ENCODE measurements at regions not wholly inside any gene's neighbourhood (a gene's known extent, or its start where the extent isn't known, plus 50 kb on each side); places are given as distances from the start of the nearest gene placed in this dataset.

GRCh38 chr20:47418069-47418757 is 61.7 kb upstream of the ZMYND8 start:
- Histone ChIP-seq H3K4me1 (ENCODE audit: insufficient read depth) (peaks cover 7% of the 10 kb centered on the region; the same call in 1 of the 2 replicates), H3K79me2 (replicated peaks; ENCODE audit: insufficient read depth) (no peaks in the 10 kb centered on the region), H3K27ac (ENCODE audit: low read depth) (no peak overlapping the region), H3K27me3 (ENCODE audit: insufficient read depth) (no peaks in the 10 kb centered on the region), H3K4me3 (no peak overlapping the region), H3F3A (replicated peaks; ENCODE audit: low read depth) (0 out of 2 replicates have a peak, but pooled peaks cover 6% of the 10 kb centered on the region), H2AFZ (peak overlapping the region; percentile 5; the same call in 1 of the 2 replicates), H3K4me2 (no peak overlapping the region), H3K9me2 (ENCODE audit: insufficient read depth) (no peaks in the 10 kb centered on the region), H3K36me3 (ENCODE audit: insufficient read depth) (no peaks in the 10 kb centered on the region), H4K20me1 (replicated peaks; ENCODE audit: insufficient read depth) (no peaks in the 10 kb centered on the region)
- no peak overlapping the region for H3K4me3 Mint-ChIP-seq
- no peak for DNase-seq (ENCODE audit: low spot score)
- ATAC-seq: no peak
- peaks cover 9% of the 10 kb centered on the region for H3K4me1 Mint-ChIP-seq
- H3K27me3 Mint-ChIP-seq (ENCODE audit: insufficient read depth, low read depth, poor library complexity): peaks cover 11% of the 10 kb centered on the region
- no peak overlapping the region for H3K27ac Mint-ChIP-seq
- TF ChIP-seq ZNF331 (CRISPR knock-in tag; IDR thresholded peaks at IDR 0.05; ENCODE audit: low read depth): no peak
- TF ChIP-seq, protein P1, sequence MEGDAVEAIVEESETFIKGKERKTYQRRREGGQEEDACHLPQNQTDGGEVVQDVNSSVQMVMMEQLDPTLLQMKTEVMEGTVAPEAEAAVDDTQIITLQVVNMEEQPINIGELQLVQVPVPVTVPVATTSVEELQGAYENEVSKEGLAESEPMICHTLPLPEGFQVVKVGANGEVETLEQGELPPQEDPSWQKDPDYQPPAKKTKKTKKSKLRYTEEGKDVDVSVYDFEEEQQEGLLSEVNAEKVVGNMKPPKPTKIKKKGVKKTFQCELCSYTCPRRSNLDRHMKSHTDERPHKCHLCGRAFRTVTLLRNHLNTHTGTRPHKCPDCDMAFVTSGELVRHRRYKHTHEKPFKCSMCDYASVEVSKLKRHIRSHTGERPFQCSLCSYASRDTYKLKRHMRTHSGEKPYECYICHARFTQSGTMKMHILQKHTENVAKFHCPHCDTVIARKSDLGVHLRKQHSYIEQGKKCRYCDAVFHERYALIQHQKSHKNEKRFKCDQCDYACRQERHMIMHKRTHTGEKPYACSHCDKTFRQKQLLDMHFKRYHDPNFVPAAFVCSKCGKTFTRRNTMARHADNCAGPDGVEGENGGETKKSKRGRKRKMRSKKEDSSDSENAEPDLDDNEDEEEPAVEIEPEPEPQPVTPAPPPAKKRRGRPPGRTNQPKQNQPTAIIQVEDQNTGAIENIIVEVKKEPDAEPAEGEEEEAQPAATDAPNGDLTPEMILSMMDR (conservative IDR thresholded peaks at IDR 0.05; ENCODE audit: low read depth in 2 of 2): no peak
- TF ChIP-seq, protein P2, sequence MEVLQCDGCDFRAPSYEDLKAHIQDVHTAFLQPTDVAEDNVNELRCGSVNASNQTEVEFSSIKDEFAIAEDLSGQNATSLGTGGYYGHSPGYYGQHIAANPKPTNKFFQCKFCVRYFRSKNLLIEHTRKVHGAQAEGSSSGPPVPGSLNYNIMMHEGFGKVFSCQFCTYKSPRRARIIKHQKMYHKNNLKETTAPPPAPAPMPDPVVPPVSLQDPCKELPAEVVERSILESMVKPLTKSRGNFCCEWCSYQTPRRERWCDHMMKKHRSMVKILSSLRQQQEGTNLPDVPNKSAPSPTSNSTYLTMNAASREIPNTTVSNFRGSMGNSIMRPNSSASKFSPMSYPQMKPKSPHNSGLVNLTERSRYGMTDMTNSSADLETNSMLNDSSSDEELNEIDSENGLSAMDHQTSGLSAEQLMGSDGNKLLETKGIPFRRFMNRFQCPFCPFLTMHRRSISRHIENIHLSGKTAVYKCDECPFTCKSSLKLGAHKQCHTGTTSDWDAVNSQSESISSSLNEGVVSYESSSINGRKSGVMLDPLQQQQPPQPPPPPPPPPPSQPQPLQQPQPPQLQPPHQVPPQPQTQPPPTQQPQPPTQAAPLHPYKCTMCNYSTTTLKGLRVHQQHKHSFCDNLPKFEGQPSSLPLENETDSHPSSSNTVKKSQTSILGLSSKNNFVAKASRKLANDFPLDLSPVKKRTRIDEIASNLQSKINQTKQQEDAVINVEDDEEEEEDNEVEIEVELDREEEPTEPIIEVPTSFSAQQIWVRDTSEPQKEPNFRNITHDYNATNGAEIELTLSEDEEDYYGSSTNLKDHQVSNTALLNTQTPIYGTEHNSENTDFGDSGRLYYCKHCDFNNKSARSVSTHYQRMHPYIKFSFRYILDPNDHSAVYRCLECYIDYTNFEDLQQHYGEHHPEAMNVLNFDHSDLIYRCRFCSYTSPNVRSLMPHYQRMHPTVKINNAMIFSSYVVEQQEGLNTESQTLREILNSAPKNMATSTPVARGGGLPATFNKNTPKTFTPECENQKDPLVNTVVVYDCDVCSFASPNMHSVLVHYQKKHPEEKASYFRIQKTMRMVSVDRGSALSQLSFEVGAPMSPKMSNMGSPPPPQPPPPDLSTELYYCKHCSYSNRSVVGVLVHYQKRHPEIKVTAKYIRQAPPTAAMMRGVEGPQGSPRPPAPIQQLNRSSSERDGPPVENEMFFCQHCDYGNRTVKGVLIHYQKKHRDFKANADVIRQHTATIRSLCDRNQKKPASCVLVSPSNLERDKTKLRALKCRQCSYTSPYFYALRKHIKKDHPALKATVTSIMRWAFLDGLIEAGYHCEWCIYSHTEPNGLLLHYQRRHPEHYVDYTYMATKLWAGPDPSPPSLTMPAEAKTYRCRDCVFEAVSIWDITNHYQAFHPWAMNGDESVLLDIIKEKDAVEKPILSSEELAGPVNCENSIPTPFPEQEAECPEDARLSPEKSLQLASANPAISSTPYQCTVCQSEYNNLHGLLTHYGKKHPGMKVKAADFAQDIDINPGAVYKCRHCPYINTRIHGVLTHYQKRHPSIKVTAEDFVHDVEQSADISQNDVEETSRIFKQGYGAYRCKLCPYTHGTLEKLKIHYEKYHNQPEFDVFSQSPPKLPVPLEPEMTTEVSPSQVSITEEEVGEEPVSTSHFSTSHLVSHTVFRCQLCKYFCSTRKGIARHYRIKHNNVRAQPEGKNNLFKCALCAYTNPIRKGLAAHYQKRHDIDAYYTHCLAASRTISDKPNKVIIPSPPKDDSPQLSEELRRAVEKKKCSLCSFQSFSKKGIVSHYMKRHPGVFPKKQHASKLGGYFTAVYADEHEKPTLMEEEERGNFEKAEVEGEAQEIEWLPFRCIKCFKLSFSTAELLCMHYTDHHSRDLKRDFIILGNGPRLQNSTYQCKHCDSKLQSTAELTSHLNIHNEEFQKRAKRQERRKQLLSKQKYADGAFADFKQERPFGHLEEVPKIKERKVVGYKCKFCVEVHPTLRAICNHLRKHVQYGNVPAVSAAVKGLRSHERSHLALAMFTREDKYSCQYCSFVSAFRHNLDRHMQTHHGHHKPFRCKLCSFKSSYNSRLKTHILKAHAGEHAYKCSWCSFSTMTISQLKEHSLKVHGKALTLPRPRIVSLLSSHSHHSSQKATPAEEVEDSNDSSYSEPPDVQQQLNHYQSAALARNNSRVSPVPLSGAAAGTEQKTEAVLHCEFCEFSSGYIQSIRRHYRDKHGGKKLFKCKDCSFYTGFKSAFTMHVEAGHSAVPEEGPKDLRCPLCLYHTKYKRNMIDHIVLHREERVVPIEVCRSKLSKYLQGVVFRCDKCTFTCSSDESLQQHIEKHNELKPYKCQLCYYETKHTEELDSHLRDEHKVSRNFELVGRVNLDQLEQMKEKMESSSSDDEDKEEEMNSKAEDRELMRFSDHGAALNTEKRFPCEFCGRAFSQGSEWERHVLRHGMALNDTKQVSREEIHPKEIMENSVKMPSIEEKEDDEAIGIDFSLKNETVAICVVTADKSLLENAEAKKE (CRISPR knock-in tag; IDR thresholded peaks at IDR 0.05): no peak
- no peak for TF ChIP-seq EZH2phosphoT487 (IDR thresholded peaks at IDR 0.05; ENCODE audit: unreplicated experiment)
- no peak for TF ChIP-seq STAT1 (IDR thresholded peaks at IDR 0.05; ENCODE audit: unreplicated experiment)
- TF ChIP-seq EZH2 (IDR thresholded peaks at IDR 0.05; ENCODE audit: low read depth, unreplicated experiment): no peak
- TF ChIP-seq JUNB (IDR thresholded peaks at IDR 0.05; ENCODE audit: unreplicated experiment): no peak
- TF ChIP-seq CREB1 (CRISPR knock-in tag; IDR thresholded peaks at IDR 0.05; ENCODE audit: low read depth): no peak
- TF ChIP-seq, protein P3, sequence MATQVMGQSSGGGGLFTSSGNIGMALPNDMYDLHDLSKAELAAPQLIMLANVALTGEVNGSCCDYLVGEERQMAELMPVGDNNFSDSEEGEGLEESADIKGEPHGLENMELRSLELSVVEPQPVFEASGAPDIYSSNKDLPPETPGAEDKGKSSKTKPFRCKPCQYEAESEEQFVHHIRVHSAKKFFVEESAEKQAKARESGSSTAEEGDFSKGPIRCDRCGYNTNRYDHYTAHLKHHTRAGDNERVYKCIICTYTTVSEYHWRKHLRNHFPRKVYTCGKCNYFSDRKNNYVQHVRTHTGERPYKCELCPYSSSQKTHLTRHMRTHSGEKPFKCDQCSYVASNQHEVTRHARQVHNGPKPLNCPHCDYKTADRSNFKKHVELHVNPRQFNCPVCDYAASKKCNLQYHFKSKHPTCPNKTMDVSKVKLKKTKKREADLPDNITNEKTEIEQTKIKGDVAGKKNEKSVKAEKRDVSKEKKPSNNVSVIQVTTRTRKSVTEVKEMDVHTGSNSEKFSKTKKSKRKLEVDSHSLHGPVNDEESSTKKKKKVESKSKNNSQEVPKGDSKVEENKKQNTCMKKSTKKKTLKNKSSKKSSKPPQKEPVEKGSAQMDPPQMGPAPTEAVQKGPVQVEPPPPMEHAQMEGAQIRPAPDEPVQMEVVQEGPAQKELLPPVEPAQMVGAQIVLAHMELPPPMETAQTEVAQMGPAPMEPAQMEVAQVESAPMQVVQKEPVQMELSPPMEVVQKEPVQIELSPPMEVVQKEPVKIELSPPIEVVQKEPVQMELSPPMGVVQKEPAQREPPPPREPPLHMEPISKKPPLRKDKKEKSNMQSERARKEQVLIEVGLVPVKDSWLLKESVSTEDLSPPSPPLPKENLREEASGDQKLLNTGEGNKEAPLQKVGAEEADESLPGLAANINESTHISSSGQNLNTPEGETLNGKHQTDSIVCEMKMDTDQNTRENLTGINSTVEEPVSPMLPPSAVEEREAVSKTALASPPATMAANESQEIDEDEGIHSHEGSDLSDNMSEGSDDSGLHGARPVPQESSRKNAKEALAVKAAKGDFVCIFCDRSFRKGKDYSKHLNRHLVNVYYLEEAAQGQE (IDR thresholded peaks at IDR 0.05; ENCODE audit: unreplicated experiment): no peak
- TF ChIP-seq POLR2AphosphoS5 (IDR thresholded peaks at IDR 0.05; ENCODE audit: low read depth): no peak
- no peak for TF ChIP-seq NANOG (IDR thresholded peaks at IDR 0.05; ENCODE audit: borderline replicate concordance)
- TF ChIP-seq, protein P4, sequence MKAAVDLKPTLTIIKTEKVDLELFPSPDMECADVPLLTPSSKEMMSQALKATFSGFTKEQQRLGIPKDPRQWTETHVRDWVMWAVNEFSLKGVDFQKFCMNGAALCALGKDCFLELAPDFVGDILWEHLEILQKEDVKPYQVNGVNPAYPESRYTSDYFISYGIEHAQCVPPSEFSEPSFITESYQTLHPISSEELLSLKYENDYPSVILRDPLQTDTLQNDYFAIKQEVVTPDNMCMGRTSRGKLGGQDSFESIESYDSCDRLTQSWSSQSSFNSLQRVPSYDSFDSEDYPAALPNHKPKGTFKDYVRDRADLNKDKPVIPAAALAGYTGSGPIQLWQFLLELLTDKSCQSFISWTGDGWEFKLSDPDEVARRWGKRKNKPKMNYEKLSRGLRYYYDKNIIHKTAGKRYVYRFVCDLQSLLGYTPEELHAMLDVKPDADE (IDR thresholded peaks at IDR 0.05): no peak
- no peak for TF ChIP-seq ZNF114 (CRISPR knock-in tag; IDR thresholded peaks at IDR 0.05)
- no peaks in the 10 kb centered on the region for H3K9me3 Mint-ChIP-seq
- H3K36me3 Mint-ChIP-seq (ENCODE audit: low read depth): no peaks in the 10 kb centered on the region
